ENCODE measurements at regions not wholly inside any gene's neighbourhood (a gene's known extent, or its start where the extent isn't known, plus 50 kb on each side); places are given as distances from the start of the nearest gene placed in this dataset.

- no peak overlapping the region for H3K27ac ChIP-seq
- no peaks in the 10 kb centered on the region for H3K27me3 ChIP-seq
- no peak overlapping the region for H3K9ac ChIP-seq (ENCODE audit: low read depth in 2 of 2, low read length in 2 of 2)
- H3K36me3 ChIP-seq, result no peaks in the 10 kb centered on the region
- TF ChIP-seq, protein P1, sequence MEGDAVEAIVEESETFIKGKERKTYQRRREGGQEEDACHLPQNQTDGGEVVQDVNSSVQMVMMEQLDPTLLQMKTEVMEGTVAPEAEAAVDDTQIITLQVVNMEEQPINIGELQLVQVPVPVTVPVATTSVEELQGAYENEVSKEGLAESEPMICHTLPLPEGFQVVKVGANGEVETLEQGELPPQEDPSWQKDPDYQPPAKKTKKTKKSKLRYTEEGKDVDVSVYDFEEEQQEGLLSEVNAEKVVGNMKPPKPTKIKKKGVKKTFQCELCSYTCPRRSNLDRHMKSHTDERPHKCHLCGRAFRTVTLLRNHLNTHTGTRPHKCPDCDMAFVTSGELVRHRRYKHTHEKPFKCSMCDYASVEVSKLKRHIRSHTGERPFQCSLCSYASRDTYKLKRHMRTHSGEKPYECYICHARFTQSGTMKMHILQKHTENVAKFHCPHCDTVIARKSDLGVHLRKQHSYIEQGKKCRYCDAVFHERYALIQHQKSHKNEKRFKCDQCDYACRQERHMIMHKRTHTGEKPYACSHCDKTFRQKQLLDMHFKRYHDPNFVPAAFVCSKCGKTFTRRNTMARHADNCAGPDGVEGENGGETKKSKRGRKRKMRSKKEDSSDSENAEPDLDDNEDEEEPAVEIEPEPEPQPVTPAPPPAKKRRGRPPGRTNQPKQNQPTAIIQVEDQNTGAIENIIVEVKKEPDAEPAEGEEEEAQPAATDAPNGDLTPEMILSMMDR (IDR thresholded peaks at IDR 0.05), result no peak
- H3K9me3 ChIP-seq, result no peaks in the 10 kb centered on the region
- intact Hi-C loops (cut with DNase I), result no loop called here
- no peak for DNase-seq
- H3K4me1 ChIP-seq, result no peaks in the 10 kb centered on the region
- no peak overlapping the region for H3K4me3 ChIP-seq
These were observed 150.0 kb upstream of the NECTIN1 start for GRCh38 chr11:119878990-119879389.

DNA sequence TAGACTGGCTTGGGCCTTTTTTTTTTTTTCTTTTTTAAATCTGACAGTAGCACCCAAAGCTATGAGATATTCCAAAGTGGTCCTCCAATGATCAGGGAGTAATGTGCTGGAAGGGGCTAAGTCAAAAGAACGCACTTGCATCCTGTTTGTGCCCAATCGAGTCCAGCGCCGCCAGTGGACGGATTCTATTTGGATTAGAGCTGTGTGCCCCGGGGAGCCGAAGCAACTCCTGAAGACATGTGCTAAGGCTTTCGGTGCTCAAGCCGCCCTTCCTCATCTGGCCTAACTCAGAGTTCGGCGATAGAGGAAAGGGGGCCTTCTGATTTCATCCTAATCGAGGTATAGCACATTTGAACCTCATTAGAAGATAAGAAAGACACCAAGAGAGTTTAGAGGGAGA lies 147.8 kb upstream of the NECTIN1 start:
- Histone ChIP-seq H3K27me3 (no peaks in the 10 kb centered on the region), H3K36me3 (no peaks in the 10 kb centered on the region), H3K9me3 (no peaks in the 10 kb centered on the region), H3K27ac (no peak overlapping the region), H3K4me3 (no peak overlapping the region), H3K9ac (ENCODE audit: low read depth in 2 of 2, low read length in 2 of 2) (no peak overlapping the region), H3K4me1 (no peaks in the 10 kb centered on the region)
- no peak for DNase-seq
- intact Hi-C loops (cut with DNase I), result no loop called here
- TF ChIP-seq, protein P1 (IDR thresholded peaks at IDR 0.05), result no peak

DNA sequence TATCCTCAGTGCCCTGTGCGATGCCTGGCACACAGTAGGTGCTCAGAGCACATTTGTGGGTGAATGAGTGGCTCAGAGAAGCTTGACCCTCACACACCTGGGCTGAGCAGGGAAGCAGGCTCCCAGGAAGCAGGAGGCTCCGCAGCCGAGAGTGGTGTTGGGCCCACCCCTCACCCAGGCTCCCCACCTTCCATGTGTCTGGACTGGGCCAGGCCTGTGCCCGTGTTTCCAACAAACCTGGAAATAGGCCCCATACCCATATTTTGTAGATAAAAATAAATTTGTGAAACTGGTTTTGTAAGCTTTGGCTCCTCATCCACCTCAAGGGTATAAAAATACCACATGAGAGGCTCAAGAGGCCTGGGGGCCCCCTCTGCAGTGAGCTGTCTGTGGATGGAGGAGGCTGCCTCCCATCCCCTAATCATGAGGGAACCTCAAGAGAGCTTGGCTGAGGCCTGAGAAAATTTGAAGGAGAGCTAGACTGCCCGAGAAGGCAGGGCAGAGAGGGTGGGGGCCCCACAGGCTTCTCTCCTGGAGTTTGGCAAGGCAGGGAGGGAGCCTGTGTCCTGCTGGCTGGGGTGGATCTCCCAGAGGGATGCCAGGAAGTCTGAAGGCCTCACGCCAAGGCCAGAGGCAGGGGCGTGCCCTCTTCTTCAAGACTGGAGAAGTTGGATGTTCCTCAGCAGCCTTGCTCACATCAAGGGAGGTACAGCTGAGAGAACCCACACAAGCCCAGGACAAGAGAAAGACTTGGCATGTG lies 147.0 kb upstream of the NECTIN1 start:
- Histone ChIP-seq H3K27me3 (no peaks in the 10 kb centered on the region), H3K27ac (no peak overlapping the region), H3K4me1 (no peaks in the 10 kb centered on the region), H3K36me3 (no peaks in the 10 kb centered on the region), H3K9me3 (no peaks in the 10 kb centered on the region), H3K9ac (ENCODE audit: low read depth in 2 of 2, low read length in 2 of 2) (no peak overlapping the region), H3K4me3 (no peak overlapping the region)
- TF ChIP-seq, protein P1 (IDR thresholded peaks at IDR 0.05), result no peak
- no peak for DNase-seq
- intact Hi-C loops (cut with DNase I), result no loop called here

GRCh38 chr11:119874660-119875238 lies 145.7 kb upstream of the NECTIN1 start:
- H3K9ac ChIP-seq (ENCODE audit: low read depth in 2 of 2, low read length in 2 of 2), result no peak overlapping the region
- H3K9me3 ChIP-seq, result no peaks in the 10 kb centered on the region
- no peak overlapping the region for H3K27ac ChIP-seq
- intact Hi-C loops (cut with DNase I), result no loop called here
- no peaks in the 10 kb centered on the region for H3K4me1 ChIP-seq
- H3K36me3 ChIP-seq, result no peaks in the 10 kb centered on the region
- TF ChIP-seq, protein P1 (IDR thresholded peaks at IDR 0.05), result no peak
- no peak for DNase-seq
- H3K4me3 ChIP-seq, result no peak overlapping the region
- H3K27me3 ChIP-seq, result no peaks in the 10 kb centered on the region

- H3K9ac ChIP-seq (ENCODE audit: low read depth in 2 of 2, low read length in 2 of 2), result no peak overlapping the region
- no peaks in the 10 kb centered on the region for H3K9me3 ChIP-seq
- TF ChIP-seq, protein P1 (IDR thresholded peaks at IDR 0.05), result no peak
- no peaks in the 10 kb centered on the region for H3K27me3 ChIP-seq
- no peaks in the 10 kb centered on the region for H3K4me1 ChIP-seq
- intact Hi-C loops (cut with DNase I), result no loop called here
- no peaks in the 10 kb centered on the region for H3K36me3 ChIP-seq
- no peak overlapping the region for H3K4me3 ChIP-seq
- DNase-seq, result no peak
- H3K27ac ChIP-seq, result no peak overlapping the region
These were observed 144.9 kb upstream of the NECTIN1 start for GRCh38 chr11:119873761-119874421.
